ENCODE measurements at regions not wholly inside any gene's neighbourhood (a gene's known extent, or its start where the extent isn't known, plus 50 kb on each side); places are given as distances from the start of the nearest gene placed in this dataset.

DNA sequence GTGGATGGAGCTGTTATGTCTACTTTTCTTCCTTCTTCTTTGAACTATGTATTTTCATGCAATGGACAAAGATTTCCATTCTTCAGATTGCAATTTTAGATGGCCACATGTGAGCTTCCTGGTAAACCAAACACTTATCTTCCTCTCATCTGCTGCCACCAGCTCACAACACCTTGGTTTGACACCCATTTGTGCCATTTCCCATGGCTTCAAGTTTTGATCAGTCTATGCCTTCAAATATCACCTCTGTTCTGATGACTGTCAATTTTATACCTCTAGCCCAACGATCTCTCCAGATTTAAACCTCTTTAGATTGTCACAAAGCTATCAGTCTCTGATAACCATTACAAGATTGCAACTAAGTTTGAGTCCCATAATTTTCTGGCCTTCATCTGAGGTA, 147.2 kb downstream of the TMEM38B start:
- TF ChIP-seq, protein P1, sequence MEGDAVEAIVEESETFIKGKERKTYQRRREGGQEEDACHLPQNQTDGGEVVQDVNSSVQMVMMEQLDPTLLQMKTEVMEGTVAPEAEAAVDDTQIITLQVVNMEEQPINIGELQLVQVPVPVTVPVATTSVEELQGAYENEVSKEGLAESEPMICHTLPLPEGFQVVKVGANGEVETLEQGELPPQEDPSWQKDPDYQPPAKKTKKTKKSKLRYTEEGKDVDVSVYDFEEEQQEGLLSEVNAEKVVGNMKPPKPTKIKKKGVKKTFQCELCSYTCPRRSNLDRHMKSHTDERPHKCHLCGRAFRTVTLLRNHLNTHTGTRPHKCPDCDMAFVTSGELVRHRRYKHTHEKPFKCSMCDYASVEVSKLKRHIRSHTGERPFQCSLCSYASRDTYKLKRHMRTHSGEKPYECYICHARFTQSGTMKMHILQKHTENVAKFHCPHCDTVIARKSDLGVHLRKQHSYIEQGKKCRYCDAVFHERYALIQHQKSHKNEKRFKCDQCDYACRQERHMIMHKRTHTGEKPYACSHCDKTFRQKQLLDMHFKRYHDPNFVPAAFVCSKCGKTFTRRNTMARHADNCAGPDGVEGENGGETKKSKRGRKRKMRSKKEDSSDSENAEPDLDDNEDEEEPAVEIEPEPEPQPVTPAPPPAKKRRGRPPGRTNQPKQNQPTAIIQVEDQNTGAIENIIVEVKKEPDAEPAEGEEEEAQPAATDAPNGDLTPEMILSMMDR (conservative IDR thresholded peaks at IDR 0.05; ENCODE audit: low read depth, low read length) = no peak
- TF ChIP-seq EZH2 (IDR thresholded peaks at IDR 0.05; ENCODE audit: low read length, unreplicated experiment) = no peak
